OCI-LY1 (cell line): ENCODE measurements at regions not wholly inside any gene's neighbourhood (a gene's known extent, or its start where the extent isn't known, plus 50 kb on each side); places are given as distances from the start of the nearest gene placed in this dataset.

Experiments
- H2AFZ ChIP-seq: fragments of 200-600 bp; sonication (generic), shearing (Covaris generic); 2 replicates; pipeline ENCODE4 v1.6.0; 2014; ENCODE audit warnings: antibody characterized with exemption, mild to moderate bottlenecking, low read length
- H3F3A ChIP-seq: fragments of 200-600 bp; sonication (generic), shearing (Covaris generic); 2 replicates; pipeline ENCODE4 v1.6.0; 2014; ENCODE audit warnings: mild to moderate bottlenecking, antibody characterized with exemption, low read length, moderate library complexity; ENCODE audit not compliant: insufficient read depth
- H3K27ac ChIP-seq: fragments of 200-600 bp; sonication (generic); 2 replicates; pipeline ENCODE4 v1.5.1; 2014; ENCODE audit warnings: low read length, mixed run types, mild to moderate bottlenecking, low read depth; ENCODE audit not compliant: poor library complexity, severe bottlenecking
- H3K27me3 ChIP-seq: fragments of 200-600 bp; sonication (generic); 2 replicates; pipeline ENCODE4 v1.6.0; 2014; ENCODE audit warnings: antibody characterized with exemption, mild to moderate bottlenecking, low read length, moderate library complexity; ENCODE audit not compliant: insufficient read depth
- H3K36me3 ChIP-seq: fragments of 200-600 bp; sonication (generic); 2 replicates; pipeline ENCODE4 v1.6.1; 2014; ENCODE audit warnings: mild to moderate bottlenecking, antibody characterized with exemption, low read length, moderate library complexity, mixed read lengths; ENCODE audit not compliant: insufficient read depth
- H3K4me1 ChIP-seq: fragments of 200-600 bp; sonication (generic); 2 replicates; pipeline ENCODE4 v1.5.1; 2014; ENCODE audit warnings: mild to moderate bottlenecking, low read length, moderate library complexity; ENCODE audit not compliant: insufficient read depth, severe bottlenecking
- H3K4me2 ChIP-seq: fragments of 200-600 bp; sonication (generic), shearing (Covaris generic); 2 replicates; pipeline ENCODE4 v1.6.1; 2014; ENCODE audit warnings: low read length
- H3K4me3 ChIP-seq: fragments of 200-600 bp; sonication (generic); 2 replicates; pipeline ENCODE4 v1.5.1; 2014; ENCODE audit warnings: low read length, low read depth, mild to moderate bottlenecking, mixed read lengths; ENCODE audit not compliant: poor library complexity, severe bottlenecking
- H3K79me2 ChIP-seq: fragments of 200-600 bp; shearing (Covaris generic); 2 replicates; pipeline ENCODE4 v1.6.1; 2016; ENCODE audit warnings: mixed run types, low read length, mixed read lengths; ENCODE audit not compliant: insufficient read depth
- H3K9ac ChIP-seq: fragments of 200-600 bp; sonication (generic), shearing (Covaris generic); 2 replicates; pipeline ENCODE4 v1.6.1; 2014; ENCODE audit warnings: mild to moderate bottlenecking, low read length, mixed read lengths
- H3K9me2 ChIP-seq: fragments of 200-600 bp; sonication (generic), shearing (Covaris generic); 2 replicates; pipeline ENCODE4 v1.6.1; 2014; ENCODE audit warnings: low read depth, mild to moderate bottlenecking, low read length, mixed read lengths
- H3K9me3 ChIP-seq: fragments of 200-600 bp; shearing (Covaris generic); 2 replicates; pipeline ENCODE4 v1.6.1; 2014; ENCODE audit warnings: low read length, mixed read lengths
- H4K20me1 ChIP-seq: fragments of 200-600 bp; sonication (generic), shearing (Covaris generic); 2 replicates; pipeline ENCODE4 v1.6.0; 2016; ENCODE audit warnings: mild to moderate bottlenecking, low read length; ENCODE audit not compliant: insufficient read depth
- EZH2 ChIP-seq: fragments of 200-600 bp; sonication (generic), shearing (Covaris generic); IDR thresholded peaks from 2 replicates; pipeline ENCODE4 v1.8.0; 2017; ENCODE audit warnings: borderline replicate concordance, mixed run types, mild to moderate bottlenecking, antibody characterized with exemption, low read length, moderate library complexity, mixed read lengths
- TF ChIP-seq, protein P1 (sequence below): fragments of 200-600 bp; sonication (generic), shearing (Covaris generic); IDR thresholded peaks from 2 replicates; pipeline ENCODE4 v1.5.1; 2017; ENCODE audit warnings: mild to moderate bottlenecking, antibody characterized with exemption, low read length, moderate library complexity, mixed read lengths

DNA sequence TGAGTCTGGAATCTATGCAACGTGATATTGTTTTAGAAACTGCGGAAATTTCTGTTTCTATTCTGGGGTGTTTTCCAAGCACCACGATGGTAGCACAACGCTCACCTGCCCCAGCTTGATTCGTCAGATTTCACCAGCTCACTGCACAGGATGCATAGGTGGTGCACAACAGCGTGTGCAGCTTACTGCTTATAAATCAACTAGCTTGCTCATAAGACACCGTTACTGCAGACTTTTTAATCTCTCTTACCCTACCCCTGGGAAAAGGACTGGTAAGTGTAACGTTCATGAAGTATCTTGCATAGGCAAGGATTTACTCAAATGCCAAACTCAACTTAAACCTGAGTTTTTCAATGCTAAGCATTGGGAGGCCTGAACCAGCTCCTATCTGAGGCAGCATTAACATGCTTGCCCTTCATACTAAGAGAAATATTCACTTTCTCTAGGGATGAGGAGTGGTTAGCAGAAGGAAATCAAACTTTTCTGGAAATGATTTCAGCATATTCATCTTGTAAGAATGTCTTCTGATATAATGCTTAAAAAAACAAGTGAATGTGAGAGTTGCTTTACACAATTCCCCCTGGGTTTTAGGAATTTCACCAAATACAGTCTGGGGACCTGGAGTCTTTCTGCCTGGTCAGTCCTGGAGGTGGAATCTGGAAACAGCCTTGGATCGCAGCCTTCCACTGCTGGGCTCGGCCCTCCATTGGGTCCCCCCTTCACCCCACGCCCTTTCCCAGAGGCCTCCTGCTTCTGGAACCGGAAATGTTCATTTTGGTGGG, 100.6 kb downstream of the DACT2 start:
- H3K9me3 ChIP-seq, result no peaks in the 10 kb centered on the region
- no peak overlapping the region for H3K4me2 ChIP-seq
- H3K27me3 ChIP-seq, result peaks cover 5% of the 10 kb centered on the region; the same call in 1 of the 2 replicates
- no peak overlapping the region for H3K9ac ChIP-seq
- no peak for TF ChIP-seq EZH2
- TF ChIP-seq, protein P1, sequence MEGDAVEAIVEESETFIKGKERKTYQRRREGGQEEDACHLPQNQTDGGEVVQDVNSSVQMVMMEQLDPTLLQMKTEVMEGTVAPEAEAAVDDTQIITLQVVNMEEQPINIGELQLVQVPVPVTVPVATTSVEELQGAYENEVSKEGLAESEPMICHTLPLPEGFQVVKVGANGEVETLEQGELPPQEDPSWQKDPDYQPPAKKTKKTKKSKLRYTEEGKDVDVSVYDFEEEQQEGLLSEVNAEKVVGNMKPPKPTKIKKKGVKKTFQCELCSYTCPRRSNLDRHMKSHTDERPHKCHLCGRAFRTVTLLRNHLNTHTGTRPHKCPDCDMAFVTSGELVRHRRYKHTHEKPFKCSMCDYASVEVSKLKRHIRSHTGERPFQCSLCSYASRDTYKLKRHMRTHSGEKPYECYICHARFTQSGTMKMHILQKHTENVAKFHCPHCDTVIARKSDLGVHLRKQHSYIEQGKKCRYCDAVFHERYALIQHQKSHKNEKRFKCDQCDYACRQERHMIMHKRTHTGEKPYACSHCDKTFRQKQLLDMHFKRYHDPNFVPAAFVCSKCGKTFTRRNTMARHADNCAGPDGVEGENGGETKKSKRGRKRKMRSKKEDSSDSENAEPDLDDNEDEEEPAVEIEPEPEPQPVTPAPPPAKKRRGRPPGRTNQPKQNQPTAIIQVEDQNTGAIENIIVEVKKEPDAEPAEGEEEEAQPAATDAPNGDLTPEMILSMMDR, result no peak
- H4K20me1 ChIP-seq, result no peaks in the 10 kb centered on the region
- H2AFZ ChIP-seq, result no peak overlapping the region
- no peaks in the 10 kb centered on the region for H3K79me2 ChIP-seq
- no peaks in the 10 kb centered on the region for H3K36me3 ChIP-seq
- H3K27ac ChIP-seq, result no peak overlapping the region
- no peak overlapping the region for H3K4me3 ChIP-seq
- H3K4me1 ChIP-seq, result no peaks in the 10 kb centered on the region
- H3F3A ChIP-seq, result no peaks in the 10 kb centered on the region
- no peaks in the 10 kb centered on the region for H3K9me2 ChIP-seq

DNA sequence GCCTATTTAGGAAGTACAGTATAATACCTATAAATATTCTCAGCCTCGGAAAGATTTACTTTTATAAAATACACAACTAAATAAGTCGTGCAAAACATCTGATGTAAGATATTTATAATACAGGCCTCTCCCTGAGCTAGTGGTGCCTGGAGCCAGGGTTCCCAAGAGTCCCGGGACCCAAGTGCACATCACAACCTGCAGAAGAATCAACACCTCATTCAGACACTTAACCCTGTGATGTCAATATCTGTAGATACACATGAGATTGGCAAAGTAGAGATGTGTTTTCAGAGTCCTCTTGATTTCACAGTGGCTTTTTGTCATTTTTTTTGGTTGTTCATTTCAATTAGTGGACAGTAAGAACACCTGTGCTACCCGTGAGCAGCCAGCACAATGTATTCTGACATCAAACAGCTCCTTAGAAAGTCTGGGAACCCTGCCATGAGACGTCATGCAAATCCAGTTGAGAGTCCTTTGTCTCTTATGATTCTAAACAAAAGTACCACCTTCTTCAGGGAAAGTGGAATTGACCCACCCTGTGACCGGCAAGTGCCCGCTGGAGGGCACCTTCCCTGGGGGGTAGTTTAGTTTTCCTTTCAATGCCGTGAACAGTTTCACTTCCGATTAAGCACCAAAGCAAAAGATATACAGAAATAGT, 101.6 kb downstream of the DACT2 start:
- no peaks in the 10 kb centered on the region for H4K20me1 ChIP-seq
- no peak overlapping the region for H3K4me3 ChIP-seq
- H3K79me2 ChIP-seq, result no peaks in the 10 kb centered on the region
- H3K4me1 ChIP-seq, result no peaks in the 10 kb centered on the region
- no peak overlapping the region for H2AFZ ChIP-seq
- TF ChIP-seq, protein P1, result no peak
- no peak for TF ChIP-seq EZH2
- no peak overlapping the region for H3K9ac ChIP-seq
- H3F3A ChIP-seq, result no peaks in the 10 kb centered on the region
- no peaks in the 10 kb centered on the region for H3K9me2 ChIP-seq
- H3K27me3 ChIP-seq, result peaks cover 5% of the 10 kb centered on the region; the same call in 1 of the 2 replicates
- no peak overlapping the region for H3K27ac ChIP-seq
- H3K36me3 ChIP-seq, result no peaks in the 10 kb centered on the region
- no peak overlapping the region for H3K4me2 ChIP-seq
- no peaks in the 10 kb centered on the region for H3K9me3 ChIP-seq

DNA sequence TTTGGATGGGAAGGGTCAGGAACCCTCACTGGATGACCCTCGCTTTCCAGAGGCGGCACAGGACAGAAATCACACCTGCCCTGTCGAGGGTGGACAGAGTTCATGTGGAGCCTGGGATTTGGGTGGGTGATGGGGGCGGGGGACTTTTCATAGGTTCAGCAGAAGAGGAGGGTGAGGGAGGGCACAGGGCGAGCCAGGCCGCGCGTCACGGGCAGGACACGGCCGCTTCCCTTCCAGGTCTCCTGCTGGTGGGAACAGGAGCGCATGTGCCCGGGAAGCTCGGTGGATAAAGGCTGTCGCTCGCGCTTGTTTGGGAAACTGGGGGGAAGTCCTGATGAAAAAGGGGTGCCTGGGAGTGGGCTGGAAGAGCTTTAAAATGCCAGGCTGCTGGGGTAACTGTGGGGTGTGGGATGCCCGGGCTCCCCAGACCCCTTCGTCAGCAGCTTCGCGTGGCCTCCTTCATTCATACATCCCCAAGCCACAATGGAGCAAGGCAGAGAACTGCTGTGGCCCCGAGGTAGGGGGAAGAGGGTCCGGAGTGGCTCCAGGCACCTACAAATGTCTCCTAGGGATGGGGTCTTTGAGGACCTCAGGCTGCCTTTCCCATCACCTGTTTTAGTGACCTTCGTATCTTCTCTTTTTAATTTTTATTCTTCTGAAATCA, 102.2 kb downstream of the DACT2 start:
- TF ChIP-seq, protein P1, result no peak
- no peak for TF ChIP-seq EZH2

More for the DNA sequence above, 102.2 kb downstream of the DACT2 start:
- H3K79me2 ChIP-seq, result no peaks in the 10 kb centered on the region
- no peaks in the 10 kb centered on the region for H4K20me1 ChIP-seq
- no peaks in the 10 kb centered on the region for H3K4me1 ChIP-seq
- H3K4me2 ChIP-seq, result no peak overlapping the region
- H2AFZ ChIP-seq, result no peak overlapping the region
- H3K27ac ChIP-seq, result no peak overlapping the region
- H3K9me2 ChIP-seq, result no peaks in the 10 kb centered on the region
- no peaks in the 10 kb centered on the region for H3K9me3 ChIP-seq
- H3K9ac ChIP-seq, result no peak overlapping the region
- no peaks in the 10 kb centered on the region for H3K36me3 ChIP-seq
- no peaks in the 10 kb centered on the region for H3F3A ChIP-seq
- H3K4me3 ChIP-seq, result no peak overlapping the region
- peaks cover 5% of the 10 kb centered on the region; the same call in 1 of the 2 replicates for H3K27me3 ChIP-seq
